Activated CD4-positive, alpha-beta T cell treated with anti-CD3 and anti-CD28 coated beads for 48 hours (primary cell): ENCODE measurements at regions not wholly inside any gene's neighbourhood (a gene's known extent, or its start where the extent isn't known, plus 50 kb on each side); places are given as distances from the start of the nearest gene placed in this dataset.

ENCODE experiments used
- DNase-seq: peaks from one replicate; pipeline ENCODE4 v3.0.0-alpha.2; 2020

DNA sequence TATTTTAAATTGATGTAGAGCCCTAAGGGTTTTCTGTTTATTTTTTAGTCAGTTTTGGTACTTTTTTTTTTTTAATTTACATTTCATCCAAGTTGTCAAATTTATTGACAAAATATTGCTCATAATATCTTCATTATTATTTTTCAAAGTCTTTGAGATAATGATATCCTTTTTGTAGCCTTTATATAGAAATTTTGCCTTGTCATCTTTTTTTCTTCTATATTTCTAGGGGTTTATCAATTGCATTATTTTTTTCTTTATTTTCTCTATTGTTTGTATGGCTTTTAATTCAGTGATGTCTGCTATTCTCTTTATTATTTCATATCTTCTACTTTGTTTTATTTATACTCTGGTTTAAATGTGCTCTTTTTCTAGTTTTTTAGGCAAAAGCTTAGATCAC lies 863.0 kb upstream of the GJE1 start:
- no peak for DNase-seq

DNA sequence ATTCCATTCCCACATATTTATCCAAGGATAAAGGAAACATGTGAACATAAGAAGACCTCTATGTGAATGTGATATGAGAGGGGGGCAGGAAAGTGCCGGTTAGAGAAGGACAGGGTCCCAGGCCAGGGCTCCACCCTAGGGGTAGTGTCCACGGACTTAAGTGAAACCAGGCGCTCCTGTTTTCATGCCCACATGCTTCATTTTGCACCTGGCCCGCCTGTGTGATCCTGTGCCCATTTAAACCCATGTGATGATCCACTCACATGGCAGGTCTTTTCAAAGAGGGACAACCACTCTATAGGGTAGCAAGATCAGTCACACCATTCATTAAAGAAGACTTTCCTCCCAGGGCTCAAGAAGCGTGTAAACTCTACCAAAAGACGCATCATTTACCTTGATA lies 865.3 kb upstream of the GJE1 start:
- DNase-seq = no peak

GRCh38 chr6:141265756-141266623 lies 866.7 kb upstream of the GJE1 start:
- no peak for DNase-seq

DNA sequence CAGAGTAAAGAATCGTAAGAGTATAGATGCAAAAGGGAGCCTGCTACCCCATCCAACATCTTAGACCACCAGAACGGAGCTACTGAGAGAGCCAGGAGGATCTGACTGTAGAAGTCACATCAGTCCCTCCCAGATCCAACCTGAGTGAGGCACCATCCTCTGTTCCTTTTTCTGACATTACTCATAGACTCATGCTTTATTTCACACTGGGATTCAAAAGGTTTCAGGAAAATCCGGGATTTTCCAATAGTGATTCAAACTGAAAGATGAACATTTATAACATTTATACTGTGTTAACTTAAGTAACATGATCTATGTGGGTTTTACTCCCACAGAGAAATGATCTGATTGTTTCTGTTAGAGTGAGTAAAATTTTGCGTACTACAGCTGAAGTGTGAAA lies 868.6 kb upstream of the GJE1 start:
- no peak for DNase-seq

GRCh38 chr6:141261672-141262060 lies 871.1 kb upstream of the GJE1 start:
- no peak for DNase-seq

GRCh38 chr6:141261016-141261671 lies 871.6 kb upstream of the GJE1 start:
- no peak for DNase-seq

DNA sequence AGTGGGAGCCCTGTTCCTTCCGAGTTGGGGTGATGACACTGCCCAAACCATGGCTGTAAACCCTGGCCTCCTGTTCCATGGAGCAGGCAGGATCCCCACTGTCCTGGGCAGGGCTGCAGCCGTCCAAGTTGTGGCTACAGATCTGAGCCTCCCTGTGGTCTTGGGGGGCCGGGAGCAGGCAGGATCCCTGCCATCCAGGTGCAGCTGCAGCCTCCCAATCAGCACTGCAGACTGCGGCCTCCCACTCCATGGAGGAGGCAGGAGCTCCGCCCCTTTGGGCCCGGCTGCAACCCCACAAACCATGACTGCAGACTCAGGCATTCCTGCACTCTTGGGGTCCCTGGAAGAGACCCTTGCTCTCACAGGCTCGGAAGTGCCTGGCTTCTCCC lies 872.1 kb upstream of the GJE1 start:
- no peak for DNase-seq

DNA sequence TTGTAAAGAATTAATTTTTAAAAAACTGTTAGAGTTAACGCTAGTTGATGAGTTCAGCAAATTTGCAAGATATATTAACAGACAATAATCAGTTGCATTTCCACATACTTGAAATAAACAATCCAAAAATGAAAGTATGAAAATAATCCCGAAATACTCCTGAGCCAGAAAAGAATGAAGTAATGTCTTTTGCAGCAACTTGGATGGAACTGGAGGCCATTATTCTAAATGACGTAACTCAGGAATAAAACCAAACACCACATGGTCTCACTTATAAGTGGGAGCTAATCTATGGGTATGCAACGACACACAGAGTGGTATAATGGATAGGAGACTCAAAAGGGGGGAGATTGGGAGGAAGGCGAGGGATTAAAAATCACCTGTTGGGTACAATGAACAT lies 872.9 kb upstream of the GJE1 start:
- DNase-seq = no peak

DNA sequence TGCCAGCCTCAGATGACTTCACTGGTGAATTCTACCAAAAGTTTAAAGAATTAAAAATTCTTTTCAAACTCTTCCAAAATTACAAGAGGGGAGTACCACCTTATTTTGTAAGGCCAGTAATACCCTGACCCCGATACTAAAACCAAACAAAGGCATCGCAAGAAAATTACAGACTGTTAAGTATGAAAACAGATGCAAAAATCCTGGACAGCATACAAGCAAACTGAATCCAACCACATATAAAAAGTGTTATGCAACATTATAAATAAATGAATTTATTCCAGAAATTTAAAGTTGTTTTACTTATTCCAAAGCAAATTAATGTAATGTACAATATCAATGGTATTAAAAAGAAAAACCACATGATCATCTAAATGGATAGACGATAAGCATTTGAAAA lies 873.6 kb upstream of the GJE1 start:
- no peak for DNase-seq

- no peak for DNase-seq
These were observed 874.2 kb upstream of the GJE1 start for GRCh38 chr6:141258516-141258915.

- DNase-seq = no peak
These were observed 878.4 kb upstream of the GJE1 start for GRCh38 chr6:141254336-141254735.

DNA sequence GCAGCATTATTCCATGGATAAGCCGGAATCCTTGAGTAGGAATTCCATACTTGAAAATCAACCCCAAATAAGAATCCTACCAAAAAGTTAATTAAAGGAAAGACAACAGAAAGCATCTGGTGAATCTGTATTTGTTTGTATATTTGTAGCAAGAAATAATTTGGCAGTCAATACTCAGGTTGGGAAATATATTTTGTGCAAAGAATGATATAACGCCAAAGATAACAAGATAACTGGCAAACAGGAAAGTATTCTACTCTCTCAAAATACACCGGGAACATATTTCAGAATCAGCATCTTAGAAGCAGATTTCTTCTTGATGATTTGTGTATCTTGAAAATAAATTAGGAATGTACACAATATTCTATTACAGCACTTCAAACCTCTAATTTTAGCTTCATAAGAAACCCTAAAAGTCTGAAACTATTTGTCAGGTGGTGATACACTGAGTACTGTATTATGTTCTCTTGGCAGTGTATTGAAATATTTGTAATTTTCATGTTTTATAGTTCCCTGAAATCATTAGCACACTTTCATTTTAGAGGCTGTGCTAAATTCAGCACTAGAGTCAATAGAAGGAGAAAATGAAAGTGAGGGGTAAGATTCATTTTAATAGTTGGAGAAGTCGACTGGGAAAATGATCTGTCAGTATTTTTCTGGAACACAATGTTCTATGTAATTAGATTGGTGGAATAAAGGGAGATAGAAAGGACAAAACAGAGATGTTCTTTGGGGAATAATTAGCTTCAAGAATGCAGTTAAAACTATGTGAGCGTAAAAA lies 879.7 kb upstream of the GJE1 start:
- no peak for DNase-seq

DNA sequence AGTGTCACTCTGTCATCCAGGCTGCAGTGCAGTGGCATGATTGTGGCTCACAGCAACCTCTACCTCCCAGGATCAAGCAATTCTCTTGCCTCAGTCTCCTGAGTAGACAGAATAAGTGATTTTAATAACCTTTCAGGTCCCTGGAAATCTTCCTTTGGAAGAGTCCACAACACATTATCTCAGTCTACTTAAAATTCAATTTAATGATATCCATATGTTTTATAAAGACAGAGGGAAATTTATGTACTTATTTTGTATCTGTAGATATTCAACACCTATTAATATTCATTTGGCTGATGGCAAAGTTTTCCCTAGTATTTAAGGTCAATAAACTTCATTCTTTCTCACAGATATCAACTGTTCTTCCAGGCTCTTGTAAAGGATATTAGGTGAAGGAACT lies 881.4 kb upstream of the GJE1 start:
- no peak for DNase-seq

DNA sequence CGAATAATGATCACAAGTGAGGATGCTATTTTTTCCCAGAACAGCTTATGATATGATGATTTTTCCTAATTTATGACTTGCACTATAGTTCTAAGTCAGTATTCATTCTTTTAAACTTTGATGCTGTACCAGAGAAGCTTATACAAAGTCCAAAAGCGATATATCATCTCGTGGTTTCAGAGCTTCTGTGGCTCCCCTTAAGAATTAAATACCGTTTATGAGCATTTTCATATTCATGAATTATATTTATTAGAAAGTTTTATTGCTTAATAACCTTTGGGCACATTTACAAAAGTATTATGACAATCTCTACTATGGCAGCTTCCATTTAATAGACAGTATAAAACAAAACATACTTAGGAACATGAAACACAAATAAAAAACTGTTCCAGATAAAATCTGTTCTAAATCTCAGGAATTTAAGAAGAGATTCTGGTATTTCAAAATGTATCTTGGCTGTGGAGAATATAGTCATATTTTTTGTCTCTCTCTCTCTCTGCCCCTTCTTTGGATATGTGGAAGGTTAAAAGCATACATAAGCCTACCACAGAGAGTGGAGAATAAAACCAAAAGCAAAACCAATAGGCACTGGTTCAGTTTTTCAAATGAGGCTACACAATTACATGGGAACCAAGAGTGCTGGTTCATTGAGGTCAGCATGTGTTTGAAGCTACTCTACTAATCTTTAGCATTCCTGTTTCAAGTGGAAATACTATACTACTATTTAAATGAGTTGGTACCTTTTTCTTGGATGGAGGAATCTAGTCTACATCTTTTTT lies 884.5 kb upstream of the GJE1 start:
- no peak for DNase-seq

GRCh38 chr6:141244366-141244765 lies 888.4 kb upstream of the GJE1 start:
- no peak for DNase-seq

DNA sequence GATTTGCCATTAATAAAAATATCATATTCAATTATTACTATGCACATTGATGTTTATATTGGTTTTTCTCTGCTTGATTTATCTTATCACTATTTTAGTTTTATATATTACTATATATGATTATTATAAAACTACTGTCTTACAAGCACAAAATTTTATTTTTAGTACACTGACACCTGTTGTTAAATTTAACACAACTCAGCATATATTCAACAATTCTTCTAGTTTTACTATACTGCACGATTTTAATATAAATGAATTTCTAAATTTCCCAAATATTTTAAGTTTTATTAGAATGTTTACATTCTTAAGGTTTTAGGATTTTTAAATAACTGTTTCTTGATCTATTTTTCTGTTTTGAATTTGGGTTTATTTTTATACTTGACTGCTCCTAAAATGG lies 889.8 kb upstream of the GJE1 start:
- no peak for DNase-seq

DNA sequence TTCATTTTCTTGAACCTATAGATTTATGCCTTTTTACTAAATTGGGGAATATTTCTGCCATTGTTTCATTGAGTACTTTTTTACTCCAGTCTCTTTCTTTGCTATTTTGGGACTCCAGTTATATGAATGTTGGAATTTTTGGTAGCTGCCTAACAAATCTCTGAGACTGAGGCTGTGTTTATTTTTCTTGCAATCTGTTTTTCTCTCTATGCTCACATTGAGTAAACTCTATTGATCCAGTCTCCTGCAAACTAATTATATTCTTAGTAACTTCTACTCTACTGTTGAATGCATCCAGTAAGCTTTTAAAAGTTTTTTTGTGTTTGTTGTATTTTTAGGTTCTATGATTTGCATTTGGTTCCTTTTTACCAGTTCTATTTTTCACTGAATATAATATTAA lies 903.4 kb upstream of the GJE1 start:
- no peak for DNase-seq

DNA sequence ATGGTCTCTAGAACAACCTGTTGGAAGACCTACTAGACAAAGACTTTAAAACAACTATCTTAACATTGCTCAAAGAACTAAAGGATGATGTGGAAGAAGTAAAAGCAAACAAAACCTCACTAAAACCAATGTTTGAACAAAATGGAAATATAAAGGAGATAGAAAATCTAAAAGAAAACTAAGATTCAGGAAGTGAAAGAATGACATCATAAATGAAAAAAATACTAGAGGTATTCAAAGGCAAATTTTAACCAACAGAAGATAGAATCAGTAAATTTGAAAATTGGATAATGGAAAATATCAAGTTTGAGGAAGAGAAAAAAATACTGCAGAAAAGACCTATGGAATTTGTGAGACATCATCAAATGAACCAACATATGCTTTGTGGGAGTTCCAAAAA lies 914.1 kb upstream of the GJE1 start:
- no peak for DNase-seq

DNA sequence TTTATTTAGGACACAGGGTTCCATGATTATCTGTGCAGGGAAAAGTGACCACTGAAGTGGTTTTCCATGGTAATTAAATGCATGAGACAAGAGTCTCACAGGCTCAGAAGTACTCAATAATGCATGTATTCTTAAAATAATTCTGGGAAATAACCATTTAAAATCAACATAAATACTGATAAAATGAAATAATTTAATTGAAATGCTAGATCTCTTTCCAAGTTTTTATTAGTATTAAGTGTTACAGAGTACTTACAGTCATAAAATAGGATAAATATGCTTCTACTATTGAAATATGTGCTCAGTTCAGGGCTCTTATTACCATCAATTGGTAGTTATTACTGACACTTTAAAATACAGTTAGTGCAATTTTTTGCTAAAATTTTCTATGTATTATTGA lies 916.0 kb upstream of the GJE1 start:
- no peak for DNase-seq

DNA sequence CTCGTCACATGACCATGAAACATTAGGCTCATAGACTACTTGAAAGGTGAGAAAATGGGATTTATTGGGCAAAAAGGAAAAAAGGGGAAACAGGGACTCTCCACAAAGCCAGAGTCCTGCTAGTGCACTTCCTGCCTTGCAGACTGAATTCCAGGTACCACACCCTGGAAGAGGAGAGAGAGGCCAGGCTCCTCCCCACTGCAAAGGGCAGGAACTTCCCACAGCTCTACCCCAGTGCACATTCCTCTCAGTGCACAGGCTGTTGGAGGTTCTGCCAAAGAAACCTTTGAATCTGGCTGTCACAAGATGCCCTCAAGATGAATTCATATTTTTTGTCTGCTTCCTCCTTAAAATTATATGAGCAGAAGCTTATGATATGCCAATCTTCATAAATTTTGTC lies 920.4 kb upstream of the GJE1 start:
- no peak for DNase-seq

DNA sequence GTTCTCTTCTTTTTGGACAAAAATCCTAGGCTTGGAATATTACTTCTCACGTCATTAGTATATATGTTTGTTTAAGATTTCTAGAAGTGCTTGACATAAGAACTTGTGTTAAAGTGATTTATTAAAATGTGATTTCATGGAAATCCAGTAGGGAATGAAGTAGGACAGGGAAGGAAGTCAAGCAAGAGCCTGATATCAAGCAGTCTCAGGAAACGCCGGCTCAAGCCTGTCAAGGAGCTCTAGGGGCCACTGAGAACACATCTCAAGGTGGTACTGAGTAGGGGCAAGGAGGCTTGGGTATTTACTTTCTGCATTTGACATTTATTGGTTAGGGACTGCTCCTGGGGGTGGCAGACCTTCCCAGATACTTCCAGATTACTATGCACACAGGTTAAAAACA lies 920.9 kb upstream of the GJE1 start:
- DNase-seq = no peak

- no peak for DNase-seq
These were observed 921.8 kb upstream of the GJE1 start for GRCh38 chr6:141210901-141211300.

DNA sequence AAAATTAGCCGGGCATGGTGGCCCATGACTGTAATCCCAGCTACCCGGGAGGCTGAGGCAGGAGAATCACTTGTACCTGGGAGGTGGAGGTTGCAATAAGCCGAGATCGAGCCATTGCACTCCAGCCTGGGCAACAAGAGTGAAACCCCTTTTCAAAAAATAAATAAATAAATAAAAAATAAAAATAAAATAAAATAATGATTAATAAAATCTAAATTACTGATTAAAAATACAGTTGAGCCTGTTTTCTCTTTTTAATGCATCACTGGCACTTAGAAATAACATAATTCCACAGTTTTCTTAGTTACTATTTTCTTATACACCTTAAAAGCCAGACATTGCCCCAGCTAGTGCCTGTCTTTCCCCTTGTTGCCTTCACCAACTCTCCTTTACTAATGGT lies 922.8 kb upstream of the GJE1 start:
- no peak for DNase-seq
